ENCODE measurements at regions not wholly inside any gene's neighbourhood (a gene's known extent, or its start where the extent isn't known, plus 50 kb on each side); places are given as distances from the start of the nearest gene placed in this dataset.

DNA sequence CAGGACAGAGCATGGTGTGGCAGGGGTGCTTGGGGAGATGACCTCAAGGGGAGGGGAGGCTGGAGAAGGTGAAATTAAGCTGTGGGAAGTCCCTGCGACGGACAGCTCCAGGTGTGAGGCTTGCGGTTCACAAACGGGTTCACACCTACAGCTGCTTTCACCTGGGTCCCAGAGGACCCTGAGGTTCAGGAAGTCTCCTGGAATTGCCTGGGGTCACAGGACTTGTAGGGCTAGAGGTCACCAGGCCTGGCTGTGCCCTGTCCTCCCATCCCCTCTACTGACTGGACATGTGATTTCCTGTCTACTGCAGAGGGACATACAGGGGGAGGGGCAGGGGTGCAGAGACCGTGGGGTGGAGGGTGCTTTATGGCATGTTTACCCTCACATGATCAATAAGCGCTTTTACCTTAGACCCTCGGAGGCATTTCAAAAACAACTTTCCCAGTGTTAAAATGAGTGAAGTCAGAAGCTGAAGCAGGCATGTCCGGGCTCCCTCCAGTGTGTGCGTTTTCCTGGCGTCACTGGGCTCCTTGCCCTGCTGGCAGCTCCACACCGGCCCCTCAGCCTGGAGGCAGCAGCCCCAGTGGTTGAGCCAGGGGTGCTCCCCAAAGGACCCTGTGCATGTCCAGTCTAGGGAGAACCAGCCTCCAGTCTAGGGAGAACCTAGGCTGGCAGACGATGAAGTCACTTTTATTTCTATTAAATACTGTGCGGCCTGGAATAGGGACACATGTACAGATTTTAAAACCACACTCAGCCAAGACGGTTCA is 66.6 kb upstream of the IGFBP3 start:
- DNase-seq (ENCODE audit: low read depth in 2 of 2) = no peak

DNA sequence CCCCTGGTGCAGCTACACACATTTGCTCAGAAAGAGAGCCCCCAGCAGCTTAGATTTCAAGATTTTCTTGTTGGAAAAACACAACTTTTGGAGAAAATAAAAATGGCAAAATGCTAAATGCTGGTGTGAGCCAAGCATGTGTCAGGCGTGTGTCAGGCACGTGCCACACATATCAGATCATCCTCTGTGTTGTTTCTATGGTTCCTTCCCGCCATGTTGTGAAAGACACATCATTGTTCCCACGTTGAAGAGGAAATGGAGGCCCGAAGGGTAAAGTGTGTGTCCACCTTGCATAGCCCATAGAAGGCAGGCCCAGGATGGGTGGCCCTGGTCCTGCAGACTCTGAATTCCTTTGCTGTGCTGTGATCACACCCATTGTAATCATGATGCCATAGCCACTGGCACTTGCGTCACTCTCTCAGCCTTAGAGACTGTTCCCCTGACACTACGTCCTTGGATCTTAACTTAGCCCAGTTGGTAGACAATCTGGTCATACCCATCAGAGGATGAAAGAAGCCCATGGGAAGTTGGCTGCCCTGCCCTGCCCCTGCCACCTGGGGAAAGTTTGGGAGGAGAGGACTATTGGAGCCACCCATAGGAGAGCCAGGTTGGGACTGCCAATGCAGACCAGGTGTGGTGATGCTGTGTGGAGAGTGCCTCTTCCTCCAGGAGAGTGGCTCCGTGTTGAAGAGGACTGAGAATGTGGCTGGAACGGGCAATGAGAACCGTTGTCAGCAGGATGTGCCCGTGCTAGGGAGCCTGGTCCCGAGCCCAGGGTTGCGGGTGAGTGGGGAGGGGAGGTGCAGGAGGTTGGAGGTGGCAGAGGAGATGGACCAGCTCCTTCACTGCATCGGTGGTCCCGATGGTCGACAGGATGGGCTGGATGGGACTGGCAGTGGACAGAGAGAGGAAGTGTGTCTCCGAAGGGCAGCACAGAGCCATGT is 65.6 kb upstream of the IGFBP3 start:
- no peak for DNase-seq (ENCODE audit: low read depth in 2 of 2)

DNA sequence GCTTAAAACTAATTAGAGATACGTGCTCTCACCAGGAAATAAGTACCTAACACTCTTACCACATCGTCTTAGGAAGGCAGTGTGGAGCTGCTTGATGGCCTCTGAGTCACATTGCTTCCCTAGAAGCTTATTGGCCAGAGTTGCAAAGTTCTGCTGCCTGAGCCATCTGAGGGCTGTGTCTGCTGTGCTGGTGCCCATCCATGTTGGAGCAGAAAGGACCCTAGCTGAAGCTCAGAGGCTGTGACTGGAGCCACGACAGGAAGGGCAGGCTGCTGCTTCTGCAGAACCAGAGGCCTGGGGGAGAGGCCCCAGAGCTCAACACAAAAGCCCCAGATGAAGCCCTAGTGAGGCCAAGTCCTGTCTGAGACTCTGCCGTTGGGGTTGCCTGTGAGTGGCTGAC is 64.8 kb upstream of the IGFBP3 start:
- no peak for DNase-seq (ENCODE audit: low read depth in 2 of 2)

DNA sequence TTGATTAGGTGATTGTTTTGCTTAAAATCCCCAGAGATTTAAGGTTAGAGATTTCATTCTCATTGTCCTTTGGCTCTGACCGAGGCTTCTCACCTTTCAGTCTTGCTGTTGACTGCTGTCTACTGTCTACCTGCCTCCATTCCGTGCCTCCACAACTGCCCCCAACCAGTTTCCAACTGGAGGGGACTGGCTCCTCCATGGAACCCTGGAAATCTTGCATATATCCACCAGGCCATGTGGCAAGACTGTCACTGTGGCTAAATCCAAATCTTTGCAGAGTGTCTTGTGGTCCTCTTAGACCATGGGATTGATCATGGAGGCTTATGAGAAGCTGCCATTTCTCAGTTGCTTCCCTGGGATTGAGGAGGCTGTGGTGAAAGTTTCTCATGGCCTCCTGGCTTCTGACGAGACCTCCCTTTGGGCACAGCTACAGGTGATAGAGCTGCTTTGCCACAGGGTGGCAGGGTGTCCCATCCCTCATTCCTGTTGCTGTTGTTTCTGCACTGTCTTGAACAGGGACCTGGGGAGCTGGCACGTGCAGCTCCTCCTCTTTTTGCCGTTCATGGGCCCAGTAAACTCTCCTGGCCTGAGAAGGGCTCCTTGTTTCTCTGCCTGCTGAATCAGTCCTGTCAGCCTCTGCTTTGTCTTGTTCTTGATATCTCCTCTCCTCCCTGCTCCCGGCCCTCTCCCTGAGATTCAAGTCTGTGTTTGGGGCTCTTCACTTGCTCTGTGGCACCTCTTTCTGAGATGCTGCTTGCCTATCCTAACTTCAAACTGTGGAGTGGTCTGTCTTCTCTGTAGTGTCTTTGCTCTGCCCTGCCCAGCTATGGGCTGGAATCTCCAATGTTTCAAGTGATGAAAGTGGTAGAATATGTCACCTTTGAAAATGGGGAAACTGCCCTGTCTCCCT is 63.6 kb upstream of the IGFBP3 start:
- DNase-seq (ENCODE audit: low read depth in 2 of 2) = no peak

DNA sequence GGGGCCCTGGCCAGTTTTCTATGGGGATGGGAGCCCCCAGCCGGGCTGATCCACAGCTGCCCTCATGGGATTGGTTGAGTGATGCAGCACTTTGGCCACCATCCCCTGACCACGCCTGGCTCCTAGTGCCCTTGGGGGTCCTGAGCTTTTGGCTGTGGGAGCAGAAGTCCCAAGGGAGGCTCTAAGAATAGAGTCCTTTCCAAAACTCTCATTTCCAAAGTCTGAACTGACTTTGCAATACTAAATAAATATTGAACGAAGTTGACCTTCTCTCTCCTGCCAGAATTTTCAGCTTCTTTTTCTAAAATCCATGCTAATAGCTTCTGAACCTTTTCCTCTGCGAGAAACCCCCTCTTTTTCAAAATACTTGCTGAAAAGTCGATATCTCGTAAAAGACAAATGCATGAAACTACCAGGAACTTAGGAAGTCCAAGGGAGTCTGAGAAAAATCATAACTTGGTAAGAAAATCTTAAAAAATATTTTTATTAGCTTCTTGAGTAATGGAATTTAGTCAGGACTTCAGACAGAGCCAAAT is 62.7 kb upstream of the IGFBP3 start:
- DNase-seq (ENCODE audit: low read depth in 2 of 2) = no peak

DNA sequence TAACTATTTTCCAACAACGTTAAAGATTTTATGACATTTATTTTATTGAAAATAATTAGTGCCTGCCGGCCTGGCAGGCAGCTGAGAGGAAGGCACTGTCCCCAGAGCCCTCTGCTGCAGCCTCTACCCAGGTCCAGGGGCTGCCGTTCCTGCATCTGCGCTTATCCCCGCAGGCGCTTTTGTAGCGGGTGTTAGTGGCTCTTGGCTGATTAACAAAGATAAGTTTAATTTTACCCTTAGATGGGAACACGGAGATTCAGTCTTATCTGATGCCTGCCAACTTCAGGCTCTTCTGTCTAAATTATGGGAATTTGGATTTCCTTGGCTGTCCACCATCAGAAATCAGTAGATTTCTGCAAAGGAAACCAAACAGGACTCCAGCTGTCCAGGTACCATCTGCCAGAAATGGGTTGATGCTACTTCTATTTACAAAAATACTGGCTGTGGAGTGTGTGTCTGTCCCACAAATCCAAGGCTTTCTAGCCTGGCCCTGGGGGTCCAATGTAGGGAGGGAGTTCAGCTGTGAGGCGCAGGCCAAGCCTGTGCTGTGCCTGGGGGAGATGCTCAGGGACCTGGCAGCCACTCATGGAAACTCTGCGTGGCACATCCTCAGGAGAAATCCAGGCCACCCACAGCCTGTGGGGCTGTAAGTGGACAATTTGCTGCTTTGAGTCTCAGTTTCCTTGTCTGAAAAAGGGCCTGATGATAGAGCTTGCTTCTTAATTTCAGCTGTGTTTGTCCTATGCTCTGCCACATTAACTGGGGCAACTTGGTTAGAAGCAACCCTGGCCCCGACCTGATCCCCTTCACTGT is 62.0 kb upstream of the IGFBP3 start:
- no peak for DNase-seq (ENCODE audit: low read depth in 2 of 2)

DNA sequence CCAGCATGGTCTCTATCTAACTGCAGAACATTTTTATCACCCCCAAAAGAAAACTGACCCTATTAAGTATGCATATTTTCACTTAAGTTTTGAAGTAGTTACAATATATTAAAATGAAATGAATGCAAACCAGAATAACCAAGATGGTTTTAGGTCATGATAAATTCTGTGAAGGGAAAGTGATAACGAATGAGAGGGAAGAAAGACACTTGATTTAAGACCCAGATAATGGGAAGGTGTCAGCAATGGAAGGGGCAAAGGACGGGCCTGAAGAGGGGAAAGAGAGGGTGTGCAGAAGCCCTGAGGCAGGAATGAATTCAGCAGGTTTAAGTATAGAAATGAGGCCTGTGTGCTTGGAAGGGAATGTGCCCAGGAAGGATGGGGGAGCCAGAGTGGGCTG is 61.1 kb upstream of the IGFBP3 start:
- DNase-seq (ENCODE audit: low read depth in 2 of 2) = no peak

DNA sequence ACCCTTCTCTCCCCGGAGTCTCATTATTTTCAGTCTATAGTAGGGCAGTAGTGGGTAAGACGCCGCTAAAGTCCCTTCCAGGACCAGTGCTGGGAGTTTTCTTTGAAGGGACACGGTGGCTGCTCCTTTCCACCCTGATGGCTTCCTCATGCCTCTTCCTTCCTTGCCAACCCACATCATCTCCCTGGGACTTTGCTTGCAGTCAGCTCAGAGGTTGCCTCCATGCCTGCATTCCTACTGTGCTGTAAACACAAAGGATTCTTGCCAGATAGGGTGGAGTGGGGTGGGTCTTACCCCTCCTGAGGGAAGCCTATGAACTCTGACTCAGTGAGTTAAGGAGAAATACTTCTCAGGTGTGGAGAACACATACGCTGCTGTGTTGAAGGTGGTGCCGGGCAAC is 59.9 kb upstream of the IGFBP3 start:
- no peak for DNase-seq (ENCODE audit: low read depth in 2 of 2)

DNA sequence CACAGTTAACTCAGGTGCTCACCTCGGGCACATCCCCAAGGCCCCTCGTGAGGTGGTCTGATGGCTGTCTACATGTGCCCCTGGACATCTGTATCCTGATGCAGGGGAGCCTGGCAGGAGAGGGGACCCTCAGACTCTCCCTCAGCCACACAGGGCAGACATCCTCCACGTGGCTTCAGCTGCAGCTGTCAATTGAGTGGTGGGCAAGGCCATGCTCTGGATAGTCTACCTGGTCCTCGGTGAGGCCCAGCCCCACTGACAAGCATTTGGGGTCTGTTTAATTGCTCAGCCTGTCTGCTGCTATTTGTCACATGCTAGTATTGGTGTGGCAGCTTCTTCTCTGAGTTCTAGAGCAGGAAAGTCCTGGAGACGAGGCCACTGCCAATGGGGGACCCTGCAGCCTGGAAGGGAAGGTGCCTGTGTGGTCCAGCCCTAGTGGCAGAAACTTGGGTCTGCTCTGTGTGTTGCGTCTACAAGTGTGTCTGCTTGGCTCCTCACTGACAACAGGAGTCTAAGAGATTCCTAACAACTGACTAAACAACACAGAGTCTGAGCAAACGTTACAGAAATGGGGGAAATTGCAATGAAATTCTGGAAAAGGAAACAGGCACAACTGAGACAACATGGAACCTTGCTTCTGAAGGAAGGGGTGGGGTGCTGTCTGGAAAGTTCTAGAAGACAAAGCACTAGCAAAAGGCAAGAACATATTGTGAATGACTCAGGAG is 59.3 kb upstream of the IGFBP3 start:
- DNase-seq (ENCODE audit: low read depth in 2 of 2) = no peak

DNA sequence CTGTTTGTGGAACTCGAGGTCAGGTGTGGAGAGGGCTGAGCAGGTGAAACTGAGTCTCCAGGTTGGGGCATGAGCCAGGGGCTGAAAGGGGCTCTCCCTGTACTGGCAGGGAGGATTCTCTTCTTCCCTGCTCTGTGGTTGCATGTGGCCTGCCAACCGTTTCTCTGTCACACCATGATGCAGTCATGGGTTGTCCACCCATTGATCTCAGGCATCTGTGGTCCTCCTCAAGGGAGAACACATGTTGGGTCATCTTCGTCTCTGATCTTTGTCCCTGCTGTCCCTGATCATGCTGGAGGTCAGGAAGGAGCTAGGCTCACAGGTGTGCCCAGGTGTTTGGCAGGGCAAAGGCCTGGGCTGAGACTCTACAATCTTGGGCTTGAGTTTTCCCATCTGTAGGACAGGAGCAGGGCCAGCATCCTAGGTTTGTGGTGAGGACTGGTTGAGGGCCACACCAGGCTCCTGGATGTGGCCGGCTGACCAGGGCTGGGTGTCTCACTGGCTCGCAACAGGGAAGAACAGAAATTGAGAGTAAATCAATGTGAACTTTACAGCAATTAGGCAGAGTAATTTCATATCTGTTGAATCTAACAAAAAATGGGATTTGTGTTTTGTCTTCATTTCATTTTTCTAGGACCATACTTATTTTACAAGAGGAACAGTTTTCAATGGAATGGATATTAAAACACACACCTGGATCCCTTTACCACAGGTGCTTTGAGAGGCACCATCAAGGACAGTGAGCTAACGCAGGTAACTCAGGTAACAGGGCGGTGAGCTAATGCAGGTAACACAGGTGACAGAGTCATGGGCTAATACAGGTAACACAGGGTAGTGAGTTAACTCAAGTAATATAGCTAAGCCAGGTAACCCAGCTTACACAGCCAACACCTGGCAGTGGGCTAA is 58.5 kb upstream of the IGFBP3 start:
- no peak for DNase-seq (ENCODE audit: low read depth in 2 of 2)

DNA sequence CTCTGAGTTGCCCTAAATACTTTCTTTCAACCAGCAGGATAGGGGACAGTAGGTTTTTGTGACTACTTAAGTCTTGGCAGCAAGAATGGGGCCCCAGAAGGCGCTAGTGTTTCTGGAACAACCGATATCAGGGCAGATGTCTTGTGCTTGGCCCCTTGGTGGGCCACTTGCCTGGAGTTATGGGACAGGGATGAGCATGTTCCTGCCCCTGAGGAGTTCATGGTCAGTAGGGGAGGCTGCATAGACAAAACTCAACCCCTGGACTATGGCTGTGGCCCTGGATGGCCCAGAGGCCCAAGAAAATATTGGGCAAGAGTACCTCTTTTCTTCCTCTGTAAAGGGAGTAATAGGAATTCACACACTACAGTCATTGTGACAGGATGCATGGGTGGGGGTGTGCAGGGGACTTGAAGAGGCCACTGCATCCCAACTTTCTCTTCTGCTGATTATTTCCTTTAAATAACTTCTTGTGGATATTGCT is 57.7 kb upstream of the IGFBP3 start:
- no peak for DNase-seq (ENCODE audit: low read depth in 2 of 2)

DNA sequence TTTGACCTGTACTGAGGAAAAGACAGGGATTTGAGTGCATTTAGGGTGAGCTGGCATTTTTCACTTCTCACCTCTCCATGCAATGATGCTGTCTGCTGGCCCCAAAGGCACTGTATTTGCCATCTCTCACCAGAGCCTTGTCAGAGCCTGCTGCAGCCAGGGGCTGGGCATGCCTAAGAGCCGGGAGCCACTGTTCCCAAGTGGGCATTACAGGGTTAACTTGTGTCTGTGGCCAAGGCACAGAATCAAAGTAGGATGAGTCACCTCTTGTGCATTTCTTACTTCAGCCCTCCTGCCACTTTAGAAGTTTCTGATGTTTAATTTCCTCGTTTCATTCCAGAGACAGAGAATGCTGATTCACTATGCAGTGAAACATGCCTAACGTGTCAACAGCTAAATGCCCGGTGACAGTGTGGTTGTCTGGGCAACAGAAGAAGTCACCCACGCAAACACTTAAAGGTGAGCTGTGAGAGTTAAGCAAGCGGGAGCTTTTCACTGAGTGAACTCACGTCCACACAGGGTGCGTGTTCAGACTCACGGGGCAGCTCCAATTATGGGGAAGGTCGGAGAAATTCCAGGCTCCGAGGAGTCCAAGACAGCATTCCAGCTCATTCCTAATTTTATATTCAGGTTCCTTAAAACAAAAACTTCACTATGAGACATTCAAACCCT is 57.1 kb upstream of the IGFBP3 start:
- DNase-seq (ENCODE audit: low read depth in 2 of 2) = no peak

DNA sequence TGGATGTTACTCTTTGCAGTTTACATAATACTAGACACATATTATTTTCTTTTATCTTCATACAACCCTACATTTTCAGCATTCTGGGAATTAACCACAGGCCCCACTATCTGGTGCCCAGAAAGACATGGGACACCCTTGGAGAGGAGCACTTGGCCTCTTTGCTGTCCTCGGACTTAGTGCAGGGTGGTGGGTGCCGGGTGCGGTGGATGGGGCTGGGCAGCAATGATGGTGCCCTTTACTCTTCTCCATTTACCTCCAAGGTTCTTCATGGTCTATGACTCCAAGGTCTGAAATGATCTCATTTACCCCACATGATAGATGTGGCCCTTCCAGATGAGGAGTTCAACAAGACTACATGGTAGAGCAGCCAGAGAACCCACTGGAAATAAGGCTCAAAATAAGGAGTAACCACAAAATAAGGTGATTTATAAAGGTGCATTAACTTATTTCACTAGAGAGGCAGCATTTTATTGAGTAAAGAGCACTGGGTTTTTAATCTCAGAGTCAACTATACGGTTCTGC is 56.2 kb upstream of the IGFBP3 start:
- no peak for DNase-seq (ENCODE audit: low read depth in 2 of 2)

DNA sequence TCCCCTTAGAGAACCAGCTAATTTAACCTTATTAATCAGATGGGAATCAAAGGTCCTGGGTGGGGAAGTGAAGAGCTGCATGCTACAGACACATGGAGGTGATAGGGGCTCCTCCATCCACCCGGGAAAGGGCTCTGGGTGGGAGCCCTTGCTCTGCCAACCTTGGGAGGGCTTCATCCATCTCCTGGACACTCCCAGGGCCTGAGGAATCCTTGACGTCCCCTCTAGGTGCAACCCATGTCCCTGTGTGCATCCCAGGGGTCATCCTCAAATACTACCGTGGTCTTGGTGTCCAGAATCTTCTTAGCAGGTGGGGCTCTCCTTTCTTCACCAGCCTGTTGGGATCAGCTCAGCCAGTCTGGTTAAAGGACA is 55.4 kb upstream of the IGFBP3 start:
- DNase-seq (ENCODE audit: low read depth in 2 of 2) = no peak

DNA sequence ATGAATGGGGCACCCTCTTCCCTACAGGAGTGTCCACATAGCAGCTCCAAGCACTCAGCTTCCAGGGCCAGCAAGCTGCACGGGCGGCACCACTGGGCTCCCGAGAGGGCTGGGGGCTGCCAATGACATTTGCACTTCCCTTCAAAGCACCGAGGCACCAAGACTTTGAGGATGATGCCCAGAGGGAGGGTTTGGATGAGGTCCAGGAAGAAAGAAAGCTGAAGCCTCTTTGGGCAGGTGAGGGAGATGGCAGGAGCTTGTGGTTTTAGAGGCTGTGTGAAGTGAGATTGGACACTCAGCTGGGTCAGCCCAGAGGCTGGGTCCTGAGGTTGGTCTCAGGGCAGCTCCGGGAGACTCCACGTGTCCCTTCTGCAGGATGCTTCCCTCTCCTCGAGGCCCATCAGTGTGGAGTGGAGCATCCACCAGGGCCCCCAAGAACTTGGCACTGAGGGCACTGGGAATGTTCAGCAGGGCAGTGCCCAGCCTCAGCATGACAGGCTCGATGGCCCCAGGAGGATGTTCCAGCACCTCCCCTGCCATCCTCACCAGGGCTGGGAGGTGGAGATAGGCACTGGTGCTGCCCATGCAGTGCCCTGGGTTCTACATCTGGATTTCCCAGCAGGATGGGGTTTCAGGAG is 54.9 kb upstream of the IGFBP3 start:
- DNase-seq (ENCODE audit: low read depth in 2 of 2) = no peak

DNA sequence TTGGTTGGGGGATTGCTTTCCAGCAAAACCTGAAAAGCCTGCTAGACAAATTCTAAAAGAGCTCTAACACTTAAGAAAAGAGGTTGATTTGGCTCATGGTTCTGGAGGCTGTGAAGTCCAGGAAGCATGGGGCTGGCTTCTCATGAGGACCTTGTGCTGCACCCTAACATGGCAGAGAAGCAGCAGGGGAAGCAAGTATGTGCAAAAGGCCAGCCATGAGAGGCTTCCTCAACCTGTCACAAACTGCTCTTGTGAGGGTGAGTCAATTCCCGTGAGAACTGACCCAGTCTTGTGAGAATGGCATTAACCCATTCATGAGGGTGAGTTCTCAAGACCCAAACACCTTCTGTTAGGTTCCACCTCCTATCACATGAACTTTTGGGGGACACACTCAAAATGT is 54.3 kb upstream of the IGFBP3 start:
- DNase-seq (ENCODE audit: low read depth in 2 of 2) = no peak

DNA sequence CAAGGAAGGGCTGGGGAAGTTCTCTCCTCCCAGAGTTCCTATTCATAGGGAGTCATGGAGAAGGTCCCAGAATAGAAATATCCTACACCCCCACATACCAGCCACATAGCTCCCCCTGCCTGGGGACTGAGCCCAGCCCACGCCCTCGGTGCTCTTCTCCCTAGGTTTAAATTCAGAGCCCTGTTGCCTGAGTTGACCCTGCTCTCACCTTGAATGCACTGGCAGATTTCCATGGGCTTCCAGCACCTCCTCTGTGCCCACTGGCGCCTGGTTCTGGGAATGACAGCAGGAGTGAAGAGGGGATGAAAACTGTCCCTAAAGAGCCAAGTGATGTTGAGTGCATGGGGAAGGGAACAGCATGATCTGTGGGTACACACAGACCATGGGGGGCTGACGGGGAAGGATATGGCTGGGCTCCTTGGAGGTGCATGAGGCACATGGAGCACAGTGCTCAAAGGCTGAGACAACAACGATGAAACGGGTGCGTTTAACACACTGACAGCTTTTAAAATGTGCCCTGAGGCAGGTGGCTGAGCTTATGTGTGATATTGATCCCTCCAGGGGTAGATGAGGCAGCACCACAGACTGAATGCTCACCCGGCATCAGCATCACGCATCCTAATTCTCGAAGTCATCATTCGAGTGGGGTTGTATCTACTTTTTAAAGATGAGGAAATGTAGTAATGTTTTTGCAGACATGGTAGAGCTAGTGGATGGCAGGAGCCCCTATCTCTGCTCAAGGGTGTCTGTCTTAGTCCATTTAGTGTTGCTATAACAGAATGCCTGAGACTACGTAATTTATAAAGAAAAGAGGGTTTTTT is 53.7 kb upstream of the IGFBP3 start:
- no peak for DNase-seq (ENCODE audit: low read depth in 2 of 2)

Measured in stimulated activated CD8-positive, alpha-beta memory T cell treated with anti-CD3 and anti-CD28 coated beads, Interleukin-2, amount 100 ng/mL, for 48 hours (primary cell).